Breast epithelium (tissue), 4 donors: ENCODE measurements at regions not wholly inside any gene's neighbourhood (a gene's known extent, or its start where the extent isn't known, plus 50 kb on each side); places are given as distances from the start of the nearest gene placed in this dataset.

Source experiments
- DNase-seq, 2 donors: peaks; one replicate each; pipeline ENCODE4 v3.0.0-alpha.2; 2019; ENCODE audit warnings: low spot score in 2 of 2
- H3K27ac ChIP-seq, 2 donors: fragments of 200-600 bp; sonication (generic) in 1 of 2; one replicate each; pipeline ENCODE4 v1.5.1; 2016 to 2019; ENCODE audit warnings: mild to moderate bottlenecking in 1 of 2
- H3K27me3 ChIP-seq, 2 donors: fragments of 200-600 bp; sonication (generic) in 1 of 2; one replicate each; pipeline versions ENCODE4 v1.5.1 to v1.6.0; 2017 to 2019; ENCODE audit warnings: control low read depth in 1 of 2, mild to moderate bottlenecking in 1 of 2
- H3K36me3 ChIP-seq: fragments of 200-600 bp; one replicate; pipeline ENCODE4 v1.5.1; 2019
- H3K4me1 ChIP-seq, 2 donors: fragments of 200-600 bp; sonication (generic); one replicate each; pipeline ENCODE4 v1.5.1; 2016 to 2019; ENCODE audit warnings: control low read depth in 1 of 2
- H3K4me3 ChIP-seq, 3 donors: fragments of 200-600 bp; sonication (generic); 1 replicate in 2 of 3; 2 replicates in 1 of 3; pipeline ENCODE4 v1.5.1; 2016 to 2019; ENCODE audit warnings: mild to moderate bottlenecking in 3 of 3, moderate library complexity in 2 of 3
- H3K9me3 ChIP-seq, 2 donors: fragments of 200-600 bp; sonication (generic) in 1 of 2; one replicate each; pipeline ENCODE4 v1.5.1; 2016 to 2019; ENCODE audit warnings: control low read depth in 1 of 2
- CTCF ChIP-seq, 3 donors: fragments of 450-650 bp; IDR thresholded peaks; one replicate each; pipeline ENCODE4 v1.5.1; 2016 to 2017; ENCODE audit warnings: antibody characterized with exemption in 3 of 3, mild to moderate bottlenecking in 3 of 3, moderate library complexity in 3 of 3
- POLR2A ChIP-seq: fragments of 450-650 bp; IDR thresholded peaks from one replicate; pipeline ENCODE4 v1.6.1; 2016; ENCODE audit warnings: antibody characterized with exemption, mild to moderate bottlenecking, moderate library complexity
- POLR2AphosphoS5 ChIP-seq, 3 donors: sonication (generic); formaldehyde crosslinking; IDR thresholded peaks; one replicate each; pipeline ENCODE4 v1.6.1; 2017; ENCODE audit warnings: antibody characterized with exemption in 3 of 3
- intact Hi-C: fragments of 100-400 bp; cut with DNase I; formaldehyde crosslinking; loops from one replicate; pipeline ENCODE4 v1.15.1; 2023; ENCODE audit warnings: low total_unique reads

DNA sequence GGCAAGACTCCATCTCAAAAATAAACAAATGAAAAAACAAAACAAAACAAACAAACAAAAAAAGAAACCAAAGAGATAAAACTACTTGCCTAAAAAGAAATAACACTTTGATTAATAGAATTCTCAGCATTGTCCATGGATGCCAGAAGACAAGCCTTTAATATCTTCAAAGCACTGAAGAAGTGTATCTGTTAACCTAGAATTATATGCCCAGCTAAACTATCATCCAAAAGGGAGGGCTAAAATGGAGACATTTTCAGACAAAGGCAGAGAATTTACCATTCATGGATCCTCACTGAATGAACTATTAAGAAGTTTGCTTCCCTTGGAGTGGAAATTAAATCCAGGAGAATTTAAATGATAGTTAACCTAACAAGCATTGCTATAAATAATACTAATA, 130.1 kb upstream of the SEC14L1 start:
- Histone ChIP-seq H3K36me3 (no peaks in the 10 kb centered on the region), H3K9me3 (peaks cover 10 to 21% of the 10 kb centered on the region in 2 donors), H3K4me1 (no peaks in the 10 kb centered on the region), H3K27me3 (peaks cover 0 to 15% of the 10 kb centered on the region in 2 donors), H3K4me3 (no peak overlapping the region), H3K27ac (no peak overlapping the region)
- intact Hi-C loops, result no loop called here
- no peak for DNase-seq
- TF ChIP-seq POLR2A (no peak), POLR2AphosphoS5 (IDR thresholded peaks at IDR 0.05) (no peak), CTCF (IDR thresholded peaks at IDR 0.05) (no peak)

GRCh38 chr17:77011173-77012011, 129.4 kb upstream of the SEC14L1 start:
- Histone ChIP-seq H3K9me3 (peaks cover 10 to 21% of the 10 kb centered on the region in 2 donors), H3K4me3 (no peak overlapping the region), H3K4me1 (no peaks in the 10 kb centered on the region), H3K27me3 (peaks cover 0 to 14% of the 10 kb centered on the region in 2 donors), H3K27ac (no peak overlapping the region), H3K36me3 (no peaks in the 10 kb centered on the region)
- intact Hi-C loops, result no loop called here
- TF ChIP-seq CTCF (IDR thresholded peaks at IDR 0.05), result peak in 2 of 3 donors; percentile 24
- TF ChIP-seq POLR2A, result no peak
- TF ChIP-seq POLR2AphosphoS5 (IDR thresholded peaks at IDR 0.05), result no peak
- no peak for DNase-seq

GRCh38 chr17:77018504-77018903, 122.3 kb upstream of the SEC14L1 start:
- H3K9me3 ChIP-seq, result peaks cover 9 to 10% of the 10 kb centered on the region in 2 donors
- intact Hi-C loops, result no loop called here
- DNase-seq, result no peak
- H3K4me3 ChIP-seq, result no peak overlapping the region
- no peak for TF ChIP-seq POLR2AphosphoS5 (IDR thresholded peaks at IDR 0.05)
- TF ChIP-seq POLR2A, result no peak
- TF ChIP-seq CTCF (IDR thresholded peaks at IDR 0.05), result no peak
- no peaks in the 10 kb centered on the region for H3K4me1 ChIP-seq
- no peaks in the 10 kb centered on the region for H3K36me3 ChIP-seq
- H3K27ac ChIP-seq, result no peak overlapping the region
- no peaks in the 10 kb centered on the region for H3K27me3 ChIP-seq

DNA sequence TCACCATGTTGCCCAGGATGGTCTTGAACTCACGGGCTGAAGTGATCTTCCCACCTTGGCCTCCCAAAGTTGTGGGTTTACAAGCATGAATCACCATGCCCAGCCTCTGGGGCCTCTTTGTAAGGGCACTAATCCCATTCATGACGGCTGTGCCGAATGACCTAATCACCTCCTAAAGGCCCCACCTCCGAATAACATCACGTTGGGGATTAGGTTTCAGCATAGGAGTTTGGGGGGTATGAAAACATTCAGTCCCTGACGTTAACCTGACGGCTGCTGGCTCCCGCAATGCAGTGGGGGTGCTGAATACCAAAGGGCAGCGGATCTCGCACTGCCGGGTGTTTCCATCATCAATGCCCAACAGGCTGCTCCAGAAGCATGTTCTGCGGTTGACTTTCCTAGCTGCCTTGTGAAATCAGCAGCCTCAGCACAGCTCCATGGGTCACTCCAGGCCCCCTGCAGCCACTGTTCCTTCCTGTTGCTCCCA, 120.8 kb upstream of the SEC14L1 start:
- intact Hi-C loops, result no loop called here
- DNase-seq, result no peak
- Histone ChIP-seq H3K9me3 (peaks cover 9 to 10% of the 10 kb centered on the region in 2 donors), H3K27ac (no peak overlapping the region), H3K4me1 (no peaks in the 10 kb centered on the region), H3K36me3 (no peaks in the 10 kb centered on the region), H3K4me3 (no peak overlapping the region), H3K27me3 (no peaks in the 10 kb centered on the region)
- no peak for TF ChIP-seq CTCF (IDR thresholded peaks at IDR 0.05)
- TF ChIP-seq POLR2AphosphoS5 (IDR thresholded peaks at IDR 0.05), result no peak
- TF ChIP-seq POLR2A, result no peak

DNA sequence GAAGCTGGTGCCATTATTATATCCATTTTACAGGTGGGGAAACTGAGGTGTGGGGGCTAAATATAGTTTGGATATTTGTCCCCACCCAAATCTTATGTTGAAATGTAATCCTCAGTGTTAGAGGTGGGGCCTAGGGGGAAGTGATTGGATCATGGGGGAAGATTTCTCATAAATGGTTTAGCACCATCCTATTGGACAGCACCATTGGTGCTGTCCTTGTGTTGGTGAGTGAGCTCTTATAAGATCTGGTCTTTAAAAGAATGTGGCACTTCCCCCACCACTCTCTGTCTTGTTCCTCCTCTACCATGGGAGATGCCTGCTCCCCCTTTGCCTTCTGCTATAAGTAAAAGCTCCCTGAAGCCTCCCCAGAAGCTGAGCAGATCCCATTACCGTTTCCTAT, 119.8 kb upstream of the SEC14L1 start:
- DNase-seq, result no peak
- intact Hi-C loops, result no loop called here
- H3K4me1 ChIP-seq, result no peaks in the 10 kb centered on the region
- peaks cover 9 to 10% of the 10 kb centered on the region in 2 donors for H3K9me3 ChIP-seq
- H3K27me3 ChIP-seq, result no peaks in the 10 kb centered on the region
- no peak overlapping the region for H3K27ac ChIP-seq
- no peaks in the 10 kb centered on the region for H3K36me3 ChIP-seq
- TF ChIP-seq CTCF (IDR thresholded peaks at IDR 0.05) (no peak), POLR2A (no peak), POLR2AphosphoS5 (IDR thresholded peaks at IDR 0.05) (no peak)
- H3K4me3 ChIP-seq, result no peak overlapping the region
